HG03354 (cell line): ENCODE measurements at regions not wholly inside any gene's neighbourhood (a gene's known extent, or its start where the extent isn't known, plus 50 kb on each side); places are given as distances from the start of the nearest gene placed in this dataset.

Experiments used
- ATAC-seq: cut with Tn5 transposase; IDR thresholded peaks from one replicate; pipeline ENCODE4 v1.9.1; 2021; ENCODE audit warnings: mild to moderate bottlenecking; ENCODE audit not compliant: unreplicated experiment, poor library complexity, severe bottlenecking

DNA sequence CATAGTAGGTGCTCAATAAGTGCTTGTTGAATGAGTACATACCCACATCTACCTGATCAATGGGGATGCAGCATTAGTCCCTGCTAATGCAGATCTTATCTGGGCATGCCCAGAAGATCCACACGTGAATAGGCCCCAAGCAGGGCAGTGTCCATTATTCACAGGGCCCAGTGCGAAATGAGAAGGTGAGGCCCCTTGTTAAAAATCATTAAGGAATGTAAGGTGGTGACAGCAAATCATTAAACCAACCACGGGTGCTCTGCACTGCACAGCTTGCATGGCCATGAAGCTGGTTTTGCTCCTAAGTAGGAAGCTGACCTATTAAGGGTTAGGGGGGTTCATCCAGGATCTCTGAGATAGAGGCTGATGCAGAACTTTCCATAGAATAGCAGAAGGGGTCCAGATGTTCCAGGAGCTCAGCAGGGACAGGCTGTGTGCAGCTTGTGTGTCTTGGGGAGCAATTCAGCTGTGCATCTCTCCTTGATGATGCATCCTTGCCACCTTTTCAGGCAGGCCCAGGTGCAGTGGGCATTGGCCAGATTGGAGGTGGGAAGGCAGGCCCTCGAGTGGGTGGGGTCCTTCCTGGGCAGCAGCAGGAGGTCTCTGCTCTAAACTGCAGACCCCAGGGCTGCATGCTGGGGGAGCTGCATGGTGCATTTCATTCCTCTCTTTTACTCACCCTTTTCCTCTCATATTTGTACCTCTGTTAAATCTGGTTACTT lies 231.3 kb upstream of the PWP1 start:
- ATAC-seq: no peak

DNA sequence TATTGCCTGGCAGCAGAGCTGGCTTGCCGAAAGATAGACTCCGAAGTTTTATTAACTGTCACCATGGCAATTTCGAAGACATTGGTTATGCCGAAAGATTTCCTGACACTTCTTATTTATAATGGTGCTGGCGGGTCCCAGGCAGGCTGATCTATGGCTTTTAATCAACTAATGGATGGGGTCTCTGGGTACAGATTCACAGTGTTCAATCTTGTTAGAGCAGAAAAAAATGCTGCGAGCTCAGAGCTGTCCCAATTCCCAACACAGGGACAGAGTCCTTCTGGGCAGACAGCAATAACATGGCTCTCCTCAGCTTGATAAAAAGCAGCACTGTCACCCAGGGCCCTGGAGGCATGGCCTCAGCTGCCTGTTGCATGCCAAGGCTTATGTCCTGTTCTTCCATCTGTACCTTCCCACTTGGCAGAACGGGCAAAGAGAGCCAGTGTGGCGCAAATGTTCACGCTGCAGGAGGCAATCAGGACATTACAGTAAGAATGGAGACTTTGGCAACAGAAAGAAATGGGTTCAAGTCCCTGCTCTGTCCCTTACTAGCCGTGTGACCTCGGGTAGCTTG lies 228.2 kb upstream of the PWP1 start:
- no peak for ATAC-seq

DNA sequence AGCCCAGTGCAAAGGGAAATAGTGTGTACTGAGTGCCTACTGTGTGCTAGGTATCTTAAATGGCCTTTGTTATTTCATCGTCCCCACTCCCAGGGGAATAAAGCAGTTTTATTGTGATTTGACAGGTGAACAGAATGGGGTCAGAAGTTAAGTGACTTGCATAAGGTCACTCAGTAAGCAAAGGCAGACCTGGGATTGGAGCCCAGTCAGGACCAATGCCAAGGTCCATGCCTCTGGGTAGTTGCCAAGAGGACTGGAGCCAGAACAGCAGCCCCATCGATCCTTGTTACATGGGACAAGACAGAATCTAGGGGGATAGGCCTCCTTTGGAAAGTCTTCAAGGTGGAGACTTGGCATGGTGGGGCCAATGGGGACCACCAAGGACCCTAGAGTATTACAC lies 227.4 kb upstream of the PWP1 start:
- no peak for ATAC-seq

DNA sequence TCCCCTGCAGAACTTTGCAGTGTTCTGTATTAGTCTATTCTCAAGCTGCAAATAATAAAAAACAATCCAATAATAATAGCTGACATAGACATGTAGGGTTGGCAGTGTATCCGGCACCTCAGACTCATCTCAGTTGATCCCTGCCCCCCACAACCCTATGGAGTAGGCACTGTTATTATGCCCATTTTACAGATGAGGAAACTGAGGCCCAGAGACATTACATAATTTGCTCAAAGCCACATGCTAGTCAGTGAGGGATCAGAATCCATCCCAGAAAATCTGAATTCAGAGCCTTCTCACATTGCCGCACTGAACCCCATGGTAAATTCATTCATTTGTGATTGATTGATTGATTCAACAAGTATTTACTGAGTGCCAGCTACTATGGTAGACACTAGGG lies 226.6 kb upstream of the PWP1 start:
- ATAC-seq: no peak

DNA sequence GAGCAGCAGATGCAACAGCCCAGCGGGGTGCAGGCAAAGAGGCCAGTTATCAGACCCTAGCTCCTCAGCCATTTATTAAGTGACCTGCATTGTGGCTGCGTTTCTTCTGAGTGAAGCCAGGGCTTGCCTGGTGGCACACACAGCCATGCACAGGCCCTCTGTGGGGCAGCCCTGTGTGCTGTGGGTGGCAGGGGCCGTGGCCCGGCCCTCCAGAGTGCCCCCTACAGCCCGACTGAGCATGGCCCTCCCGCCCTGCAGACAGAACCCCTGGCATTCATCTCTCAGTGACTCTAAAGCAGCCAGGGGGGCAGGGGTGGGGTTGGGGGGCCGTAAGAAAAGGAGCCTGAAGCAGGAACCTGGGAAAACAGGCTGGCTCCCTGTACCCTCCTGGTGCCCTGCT lies 226.0 kb upstream of the PWP1 start:
- ATAC-seq: no peak

DNA sequence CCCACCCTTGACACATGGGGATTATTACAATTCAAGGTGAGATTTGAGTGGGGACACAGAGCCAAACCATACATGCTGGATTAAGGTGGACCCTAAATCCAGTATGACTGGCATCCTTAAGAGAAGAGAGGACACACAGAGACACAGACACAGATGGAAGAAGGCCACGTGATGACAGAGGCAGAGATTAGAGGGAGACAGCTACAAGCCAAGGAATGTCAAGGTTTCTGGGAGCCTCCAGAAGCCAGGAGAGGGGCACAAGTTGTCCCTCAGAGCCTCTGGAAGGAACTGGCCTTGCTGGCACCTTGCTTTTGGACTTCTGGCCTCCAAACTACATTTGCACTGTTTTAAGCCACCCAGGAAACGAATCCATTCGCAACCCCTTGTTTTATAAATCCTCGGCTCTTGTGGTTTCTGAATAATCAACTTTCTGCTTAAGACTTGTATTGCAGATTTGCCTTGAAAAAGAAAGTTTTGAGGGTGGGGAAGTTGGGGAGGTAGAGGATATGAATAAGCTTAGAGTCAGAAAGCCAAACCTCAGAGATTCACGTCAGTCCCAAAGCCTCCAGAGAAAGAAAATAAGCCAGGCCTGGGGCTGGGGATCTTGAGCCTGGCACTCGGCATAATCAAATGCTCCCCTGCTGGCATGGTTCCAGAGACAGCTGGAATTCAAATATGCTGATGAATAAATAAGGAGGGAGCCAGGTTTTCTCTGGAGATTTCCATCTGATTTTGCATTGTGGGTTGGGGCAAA lies 224.2 kb upstream of the PWP1 start:
- ATAC-seq: no peak

DNA sequence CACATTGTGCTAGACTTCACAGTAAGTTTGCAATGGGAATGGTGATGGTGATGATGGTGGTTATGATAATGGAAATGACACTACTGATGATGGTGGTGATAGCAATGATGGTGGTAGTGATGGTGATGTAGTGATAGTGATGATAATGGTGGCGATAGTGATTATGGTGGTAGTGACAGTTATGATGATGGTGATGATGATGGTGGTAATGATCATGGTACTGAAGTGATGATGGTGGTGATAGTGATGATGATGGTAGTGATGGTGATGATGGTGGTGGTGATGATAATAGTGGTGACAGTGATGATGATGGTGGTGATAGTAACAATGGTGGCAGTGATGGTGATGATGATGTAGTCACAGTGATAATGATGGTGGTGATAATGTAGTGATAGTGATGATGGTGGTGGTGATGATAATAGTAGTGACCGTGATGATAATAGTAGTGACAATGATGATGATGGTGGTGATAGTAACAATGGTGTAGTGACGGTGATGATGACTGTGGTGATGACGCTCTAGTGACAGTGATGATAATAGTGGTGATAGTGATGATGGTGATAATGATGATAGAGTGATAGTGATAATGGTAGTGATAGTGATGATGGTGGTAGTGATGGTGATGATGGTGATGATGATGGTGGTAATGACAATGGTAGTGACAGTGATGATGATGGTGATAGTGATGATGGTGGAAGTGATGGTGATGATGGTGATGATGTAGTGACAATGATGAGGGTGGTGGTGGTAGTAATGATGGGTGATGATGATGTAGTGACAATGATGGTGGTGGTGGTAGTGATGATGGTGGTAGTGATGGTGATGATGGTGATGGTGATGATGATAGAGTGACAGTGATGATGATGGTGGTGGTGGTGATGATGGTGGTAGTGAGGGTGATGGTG lies 222.9 kb upstream of the PWP1 start:
- ATAC-seq: no peak

DNA sequence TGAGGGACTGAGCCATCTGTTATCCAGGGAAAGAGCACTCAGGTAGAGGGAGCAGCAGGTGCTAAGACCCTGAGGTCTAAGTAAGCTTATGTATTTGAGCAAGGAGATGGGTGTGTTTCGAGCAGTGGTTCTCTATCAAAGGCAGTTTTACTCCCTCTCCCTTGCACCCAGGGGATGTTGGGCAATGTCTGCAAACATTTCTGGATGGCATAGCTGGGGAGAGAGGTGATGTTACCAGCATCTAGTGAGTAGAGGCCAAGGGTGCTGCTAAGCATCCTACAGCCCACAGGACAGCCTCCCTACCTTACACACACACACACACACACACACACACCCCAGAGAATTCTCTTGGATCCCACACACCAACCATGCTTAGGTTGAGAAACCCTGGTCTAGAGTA lies 221.0 kb upstream of the PWP1 start:
- no peak for ATAC-seq

DNA sequence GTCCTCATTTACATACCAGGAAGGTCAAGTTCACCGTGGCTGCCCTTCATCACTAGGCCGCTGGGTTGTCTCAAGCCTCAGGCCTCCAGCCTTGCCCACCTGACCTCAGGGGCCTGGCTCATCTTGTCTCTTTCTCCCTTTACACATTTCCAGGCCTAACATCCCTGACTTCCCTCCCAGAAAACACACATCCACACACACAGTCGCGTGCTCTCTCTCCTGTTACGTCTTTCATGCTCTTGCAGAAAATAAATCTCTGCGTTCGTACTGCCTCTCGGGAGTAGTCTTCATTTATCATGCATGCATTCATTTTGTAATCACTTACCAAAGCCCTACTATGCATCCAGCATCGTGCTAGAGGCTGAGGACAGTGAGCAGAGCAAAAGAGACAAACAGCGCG lies 220.0 kb upstream of the PWP1 start:
- ATAC-seq: no peak

DNA sequence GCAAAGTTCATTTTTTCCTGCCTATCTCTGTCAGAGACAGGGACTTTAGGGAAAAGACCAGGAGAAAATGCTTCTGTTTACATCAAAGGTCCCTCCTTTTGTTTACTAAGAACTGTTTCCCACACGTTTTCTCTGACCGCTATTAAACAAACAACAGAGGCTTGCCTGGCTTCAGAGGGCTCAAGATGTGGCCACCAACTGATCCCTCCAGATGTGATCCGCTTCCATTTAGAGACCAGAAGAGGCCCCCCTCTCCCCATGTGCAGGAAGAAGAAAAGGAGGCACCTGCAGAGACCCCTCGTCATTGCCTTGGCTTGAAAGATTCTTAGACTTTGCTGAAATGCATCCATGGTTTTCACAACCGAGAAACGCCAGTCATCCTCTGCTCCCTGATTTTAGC lies 217.9 kb upstream of the PWP1 start:
- no peak for ATAC-seq

DNA sequence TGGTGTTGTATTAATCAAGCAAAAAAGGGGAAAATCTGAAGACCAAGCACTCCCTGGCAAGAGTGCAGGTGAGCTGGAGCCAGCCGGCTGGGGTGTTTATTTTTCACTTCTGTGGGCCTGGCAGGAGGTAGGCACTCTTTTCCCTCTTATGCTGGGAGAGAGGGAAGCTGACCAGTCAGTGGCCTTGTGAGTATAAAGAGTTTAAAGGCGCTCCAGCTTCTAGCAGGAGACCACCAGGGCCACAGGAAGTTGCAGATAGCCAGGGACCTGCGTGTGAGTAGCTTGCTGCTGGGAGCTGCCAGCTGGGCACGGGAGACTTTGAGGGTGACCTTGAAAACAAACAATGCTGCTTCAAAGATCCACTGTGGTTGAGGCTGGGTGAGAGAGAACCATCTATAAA lies 217.4 kb upstream of the PWP1 start:
- ATAC-seq: no peak

DNA sequence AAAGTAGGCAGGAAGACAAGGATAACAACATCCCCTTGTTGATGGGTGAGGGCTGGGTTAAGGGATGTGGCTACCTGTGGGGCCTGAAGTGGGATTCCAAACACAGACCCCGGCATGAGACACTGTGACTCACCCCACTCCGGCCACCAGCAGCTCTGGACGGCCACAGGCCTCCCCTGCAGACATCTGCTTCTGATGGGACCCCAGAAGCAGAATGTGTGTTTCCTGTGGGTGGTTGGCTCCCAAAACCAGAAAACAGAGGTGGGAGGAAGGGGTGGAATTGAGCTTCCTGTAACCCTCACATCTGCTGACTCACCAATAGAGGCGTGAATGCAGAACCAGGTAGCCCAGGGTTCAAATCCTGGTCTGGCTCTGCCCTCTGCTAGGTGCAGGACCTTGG lies 216.6 kb upstream of the PWP1 start:
- no peak for ATAC-seq

DNA sequence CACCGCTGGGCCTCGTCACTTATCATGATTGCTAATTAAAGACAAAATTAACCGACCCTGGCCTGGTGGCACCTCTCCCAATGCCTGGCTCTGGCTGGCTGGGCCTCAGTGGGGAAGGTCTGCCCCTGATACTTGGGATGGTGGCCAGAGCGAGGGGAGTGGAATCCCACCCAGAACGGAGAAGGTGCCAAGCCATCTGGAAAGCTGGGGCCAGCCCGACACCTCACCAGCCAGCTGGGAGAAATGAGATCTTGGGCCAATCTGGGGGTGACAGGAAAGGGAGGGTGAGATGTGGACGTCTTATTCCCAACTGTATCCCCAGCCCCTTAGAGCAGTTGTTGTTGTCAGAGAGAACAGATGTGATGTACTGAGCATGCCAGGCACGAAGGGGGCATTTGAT lies 215.0 kb upstream of the PWP1 start:
- no peak for ATAC-seq

DNA sequence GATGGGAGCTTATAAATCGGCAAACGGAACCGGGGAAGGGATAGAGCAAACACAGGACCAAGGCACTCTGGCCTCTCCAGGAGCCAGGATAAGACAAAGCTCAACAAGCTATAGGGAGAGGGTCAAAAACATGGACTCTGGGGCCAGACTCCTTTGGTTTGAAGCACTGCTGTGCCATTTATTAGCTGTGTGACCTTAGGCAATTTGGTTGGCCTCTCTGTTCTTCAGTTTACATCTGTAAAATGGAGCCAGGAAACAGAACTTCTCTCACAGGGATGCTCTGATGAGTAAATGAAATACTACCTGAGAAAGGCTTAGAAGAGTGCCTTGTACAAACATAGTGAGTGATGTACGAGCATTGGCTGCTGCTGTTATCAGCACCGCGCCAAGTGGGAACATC lies 213.3 kb upstream of the PWP1 start:
- ATAC-seq: no peak

DNA sequence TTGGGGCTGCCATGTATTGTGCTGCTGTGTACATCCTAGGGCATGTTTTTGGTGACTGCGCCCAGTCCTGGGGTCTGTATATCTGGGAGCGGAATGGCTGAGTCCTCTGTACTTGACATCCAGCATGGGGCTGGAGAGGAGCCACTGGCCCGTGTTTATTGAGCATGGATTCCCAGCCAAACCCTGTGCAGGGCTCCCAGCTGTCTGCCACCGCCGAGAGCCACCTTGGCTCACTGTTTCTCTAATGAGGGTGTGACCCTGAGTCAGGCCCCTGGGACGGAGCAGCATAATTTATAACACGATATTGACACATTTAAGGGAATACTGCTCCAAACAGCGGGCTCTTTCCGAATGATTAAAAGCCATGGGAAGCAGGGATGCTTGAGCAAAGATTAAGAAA lies 211.5 kb upstream of the PWP1 start:
- ATAC-seq: no peak

DNA sequence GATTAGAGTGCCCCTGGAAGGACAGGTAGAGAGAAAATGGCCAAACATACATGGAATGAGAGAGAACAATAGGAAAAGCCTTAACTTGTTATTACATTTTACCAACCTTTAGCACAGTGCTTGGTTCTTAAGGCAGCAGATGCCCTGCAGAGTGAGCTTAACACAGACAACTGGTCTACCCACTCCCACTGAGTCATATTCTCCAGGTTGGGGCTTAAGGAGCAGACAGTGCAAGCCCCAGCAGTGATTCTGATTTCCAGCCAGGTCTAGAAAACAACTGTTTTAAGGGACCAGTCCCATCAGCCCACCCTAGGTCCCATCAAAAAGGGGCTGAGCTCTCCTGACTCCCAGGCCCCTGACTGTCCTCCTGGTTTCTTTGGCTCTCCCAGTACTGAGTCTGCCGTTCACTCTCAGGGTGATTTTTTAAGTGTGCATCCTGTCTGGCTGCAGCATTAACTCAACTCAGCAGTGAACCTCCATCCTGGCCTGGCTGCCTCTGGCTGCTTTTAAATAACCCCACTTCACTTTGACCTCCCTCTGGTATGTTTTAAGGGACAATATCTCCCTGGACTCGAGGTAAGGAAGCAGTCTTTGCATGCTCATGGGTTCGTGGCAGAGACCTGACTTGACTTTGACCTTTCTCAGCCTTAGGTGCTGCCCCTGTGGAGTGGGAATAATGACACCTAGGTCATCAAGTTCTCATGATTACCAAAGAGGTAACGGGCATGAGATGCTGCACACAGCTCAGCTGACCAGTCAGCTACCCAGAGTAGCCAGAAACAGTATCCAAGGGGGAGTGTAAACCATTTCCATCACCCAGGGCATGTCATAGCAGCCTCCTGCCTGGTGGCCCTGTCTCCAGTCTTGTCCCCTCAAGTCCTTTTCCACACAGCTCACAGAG lies 210.7 kb upstream of the PWP1 start:
- ATAC-seq: no peak

DNA sequence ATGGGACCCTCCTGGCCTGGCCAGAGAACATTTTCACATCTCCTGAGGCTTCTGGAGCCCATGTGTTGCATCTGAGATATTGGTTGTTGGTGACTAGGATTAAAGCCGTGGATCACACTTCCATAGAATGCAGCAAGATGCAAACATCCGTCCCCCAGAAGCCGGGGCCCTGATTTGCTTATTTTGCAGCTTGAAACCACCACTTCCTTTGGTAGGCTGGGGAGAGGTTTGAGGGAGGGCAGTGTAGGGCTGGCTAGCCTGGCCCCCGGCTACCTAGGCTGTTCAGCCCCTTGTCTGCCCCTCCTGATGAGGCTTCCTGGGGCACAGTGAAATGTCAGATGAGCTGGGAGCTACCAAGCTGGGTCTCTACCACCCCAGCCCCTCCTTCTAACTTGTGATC lies 209.7 kb upstream of the PWP1 start:
- no peak for ATAC-seq

DNA sequence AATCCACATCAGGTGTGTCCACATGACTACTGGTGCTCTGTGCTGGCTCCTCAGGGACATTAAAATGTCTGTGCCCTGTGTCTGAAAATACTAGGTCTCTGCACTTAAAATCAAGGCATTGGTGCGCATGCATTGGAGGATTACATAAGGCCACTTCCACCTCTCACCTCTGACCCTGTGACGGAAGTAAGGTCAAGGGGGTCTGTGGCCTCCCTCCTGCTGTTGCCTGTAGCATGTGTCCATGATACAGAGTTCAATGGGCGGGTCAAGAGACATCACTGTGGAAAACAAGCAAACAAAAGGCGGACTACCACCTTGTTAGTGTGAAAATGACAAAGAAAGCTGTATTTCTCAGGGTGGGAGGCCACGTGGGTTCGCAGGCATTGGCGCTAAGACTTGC lies 208.6 kb upstream of the PWP1 start:
- ATAC-seq: no peak

DNA sequence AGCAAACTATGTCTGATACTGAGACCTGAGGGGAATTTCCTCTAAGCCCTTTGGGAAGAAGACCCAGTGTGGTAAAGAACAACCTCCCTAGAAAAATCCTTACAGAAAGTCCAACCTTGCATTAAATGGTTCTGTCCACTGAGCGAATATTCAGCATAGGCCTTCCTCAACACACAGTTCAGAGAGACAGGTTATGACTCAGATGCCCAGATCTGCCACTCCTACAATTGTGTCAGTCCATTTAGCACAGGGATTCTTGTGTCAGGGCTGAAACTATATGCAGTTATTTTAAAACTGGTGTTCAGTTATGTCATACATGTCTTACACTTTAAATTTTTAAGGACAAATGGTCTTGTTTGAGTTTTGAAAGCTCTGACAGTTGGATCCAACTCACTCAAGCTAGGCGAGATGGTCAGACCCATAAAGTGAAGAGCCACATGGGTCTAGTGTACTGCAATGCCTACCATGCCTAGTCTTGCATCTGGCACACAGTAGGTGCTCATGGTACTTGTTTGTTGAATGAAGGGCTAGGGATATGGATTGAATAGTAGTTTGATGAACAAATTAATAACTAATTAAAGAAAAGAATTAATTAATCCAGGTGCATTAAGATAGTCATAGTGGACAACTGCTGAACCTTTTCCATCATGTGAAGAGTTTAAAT lies 207.5 kb upstream of the PWP1 start:
- ATAC-seq: no peak
